ENCODE measurements at regions not wholly inside any gene's neighbourhood (a gene's known extent, or its start where the extent isn't known, plus 50 kb on each side); places are given as distances from the start of the nearest gene placed in this dataset.

GRCh38 chr13:22312405-22312803 is 641.5 kb downstream of the FGF9 start:
- Histone ChIP-seq H3K27me3 (ENCODE audit: insufficient read depth, low read length) (no peaks in the 10 kb centered on the region), H3F3A (ENCODE audit: insufficient read depth, low read length) (no peaks in the 10 kb centered on the region), H3K4me1 (ENCODE audit: insufficient read depth, low read length, severe bottlenecking) (no peaks in the 10 kb centered on the region), H2AFZ (ENCODE audit: low read length) (no peak overlapping the region), H3K79me2 (ENCODE audit: insufficient read depth, low read length) (no peaks in the 10 kb centered on the region), H3K9me2 (ENCODE audit: low read depth, low read length) (no peaks in the 10 kb centered on the region), H3K9me3 (ENCODE audit: low read length) (no peaks in the 10 kb centered on the region), H3K4me2 (ENCODE audit: low read length) (no peak overlapping the region), H3K27ac (ENCODE audit: low read depth, low read length, poor library complexity, severe bottlenecking) (no peak overlapping the region), H4K20me1 (ENCODE audit: insufficient read depth, low read length) (no peaks in the 10 kb centered on the region), H3K9ac (ENCODE audit: low read length) (no peak overlapping the region), H3K36me3 (ENCODE audit: insufficient read depth, low read length) (no peaks in the 10 kb centered on the region), H3K4me3 (ENCODE audit: low read depth, low read length, poor library complexity, severe bottlenecking) (no peak overlapping the region)
- TF ChIP-seq EZH2 (IDR thresholded peaks at IDR 0.05; ENCODE audit: borderline replicate concordance, low read length) (no peak), CTCF (IDR thresholded peaks at IDR 0.05; ENCODE audit: low read length) (no peak)

- no peak overlapping the region for H3K9ac ChIP-seq (ENCODE audit: low read length)
- TF ChIP-seq CTCF (IDR thresholded peaks at IDR 0.05; ENCODE audit: low read length), result no peak
- TF ChIP-seq EZH2 (IDR thresholded peaks at IDR 0.05; ENCODE audit: borderline replicate concordance, low read length), result no peak
- no peak overlapping the region for H3K4me3 ChIP-seq (ENCODE audit: low read depth, low read length, poor library complexity, severe bottlenecking)
- no peaks in the 10 kb centered on the region for H3K36me3 ChIP-seq (ENCODE audit: insufficient read depth, low read length)
- no peak overlapping the region for H3K4me2 ChIP-seq (ENCODE audit: low read length)
- no peaks in the 10 kb centered on the region for H3F3A ChIP-seq (ENCODE audit: insufficient read depth, low read length)
- H3K9me2 ChIP-seq (ENCODE audit: low read depth, low read length), result no peaks in the 10 kb centered on the region
- no peaks in the 10 kb centered on the region for H3K27me3 ChIP-seq (ENCODE audit: insufficient read depth, low read length)
- no peak overlapping the region for H3K27ac ChIP-seq (ENCODE audit: low read depth, low read length, poor library complexity, severe bottlenecking)
- no peaks in the 10 kb centered on the region for H3K79me2 ChIP-seq (ENCODE audit: insufficient read depth, low read length)
- H3K4me1 ChIP-seq (ENCODE audit: insufficient read depth, low read length, severe bottlenecking), result no peaks in the 10 kb centered on the region
- H4K20me1 ChIP-seq (ENCODE audit: insufficient read depth, low read length), result no peaks in the 10 kb centered on the region
- H2AFZ ChIP-seq (ENCODE audit: low read length), result no peak overlapping the region
- H3K9me3 ChIP-seq (ENCODE audit: low read length), result no peaks in the 10 kb centered on the region
These were observed 645.7 kb downstream of the FGF9 start for GRCh38 chr13:22316494-22317025.

DNA sequence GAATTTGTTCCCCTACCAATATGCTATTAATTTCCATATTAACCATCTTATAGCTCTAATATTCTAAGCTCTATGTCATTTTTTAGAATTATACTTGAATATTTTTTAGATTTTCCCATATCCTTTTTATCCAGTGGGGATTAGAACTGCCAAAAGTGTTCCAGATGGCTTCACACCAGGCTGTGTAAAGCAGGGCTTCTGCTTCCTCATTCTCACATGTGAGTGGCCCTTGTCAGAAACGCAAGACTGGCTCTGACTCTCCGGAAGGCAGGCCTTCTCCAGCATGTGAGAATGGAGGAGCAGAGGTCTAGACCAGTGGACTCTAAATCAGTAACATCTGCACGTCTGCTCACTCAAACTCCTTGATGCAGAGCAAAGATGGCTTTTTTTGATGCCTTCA is 650.1 kb downstream of the FGF9 start:
- Histone ChIP-seq H3K4me1 (ENCODE audit: insufficient read depth, low read length, severe bottlenecking) (no peaks in the 10 kb centered on the region), H3K4me2 (ENCODE audit: low read length) (no peak overlapping the region), H3K9ac (ENCODE audit: low read length) (no peak overlapping the region), H4K20me1 (ENCODE audit: insufficient read depth, low read length) (no peaks in the 10 kb centered on the region), H2AFZ (ENCODE audit: low read length) (no peak overlapping the region), H3K27me3 (ENCODE audit: insufficient read depth, low read length) (no peaks in the 10 kb centered on the region), H3K27ac (ENCODE audit: low read depth, low read length, poor library complexity, severe bottlenecking) (no peak overlapping the region), H3K4me3 (ENCODE audit: low read depth, low read length, poor library complexity, severe bottlenecking) (no peak overlapping the region), H3K9me3 (ENCODE audit: low read length) (no peaks in the 10 kb centered on the region), H3K36me3 (ENCODE audit: insufficient read depth, low read length) (no peaks in the 10 kb centered on the region), H3K9me2 (ENCODE audit: low read depth, low read length) (no peaks in the 10 kb centered on the region), H3F3A (ENCODE audit: insufficient read depth, low read length) (no peaks in the 10 kb centered on the region), H3K79me2 (ENCODE audit: insufficient read depth, low read length) (no peaks in the 10 kb centered on the region)
- TF ChIP-seq CTCF (IDR thresholded peaks at IDR 0.05; ENCODE audit: low read length), result no peak
- no peak for TF ChIP-seq EZH2 (IDR thresholded peaks at IDR 0.05; ENCODE audit: borderline replicate concordance, low read length)
